Fibroblast of peridontal ligament (primary cell): ENCODE measurements at regions not wholly inside any gene's neighbourhood (a gene's known extent, or its start where the extent isn't known, plus 50 kb on each side); places are given as distances from the start of the nearest gene placed in this dataset.

Experiments
- DNase-seq: peaks from one replicate; pipeline ENCODE4 v3.0.0-alpha.2; 2010; ENCODE audit errors: extremely low read depth

DNA sequence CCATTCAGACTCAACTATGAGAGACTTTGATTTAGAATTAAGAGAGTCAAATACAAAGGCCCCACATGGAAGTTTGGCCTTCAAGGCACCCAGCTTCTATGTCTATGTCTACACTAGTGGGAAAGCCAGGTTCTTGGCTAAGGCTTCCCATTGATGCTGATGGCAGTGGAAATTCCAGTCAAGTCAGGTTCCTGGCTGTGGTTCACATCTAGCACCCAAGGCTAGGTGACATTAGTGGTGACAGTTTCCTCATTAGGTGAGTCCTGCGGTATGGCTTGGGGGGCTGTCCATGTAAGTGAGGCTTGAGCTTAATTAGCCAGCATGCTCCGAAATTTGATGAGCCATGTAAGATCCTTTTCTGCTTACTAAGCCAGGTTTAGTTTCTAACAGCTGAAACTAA is 460.9 kb downstream of the RMST start:
- no peak for DNase-seq

DNA sequence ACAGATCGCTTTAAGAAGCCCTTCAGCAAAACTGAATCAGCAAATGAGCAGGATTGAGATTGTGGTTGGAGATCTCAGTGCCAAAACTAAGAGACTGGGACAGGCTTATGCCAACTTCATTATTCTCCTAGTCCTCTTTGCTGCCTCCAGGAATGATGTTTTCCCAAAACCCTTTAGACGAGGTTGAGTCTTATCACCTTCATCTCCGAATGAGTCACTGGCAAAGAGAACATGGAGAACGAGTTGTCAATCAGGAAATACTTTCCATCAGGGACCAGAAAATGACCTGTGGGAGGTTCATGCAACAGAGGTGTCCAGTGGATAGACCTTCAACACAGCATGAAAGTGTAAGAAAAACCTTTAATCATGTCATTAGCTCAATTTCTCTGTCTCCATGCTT is 461.5 kb downstream of the RMST start:
- no peak for DNase-seq

DNA sequence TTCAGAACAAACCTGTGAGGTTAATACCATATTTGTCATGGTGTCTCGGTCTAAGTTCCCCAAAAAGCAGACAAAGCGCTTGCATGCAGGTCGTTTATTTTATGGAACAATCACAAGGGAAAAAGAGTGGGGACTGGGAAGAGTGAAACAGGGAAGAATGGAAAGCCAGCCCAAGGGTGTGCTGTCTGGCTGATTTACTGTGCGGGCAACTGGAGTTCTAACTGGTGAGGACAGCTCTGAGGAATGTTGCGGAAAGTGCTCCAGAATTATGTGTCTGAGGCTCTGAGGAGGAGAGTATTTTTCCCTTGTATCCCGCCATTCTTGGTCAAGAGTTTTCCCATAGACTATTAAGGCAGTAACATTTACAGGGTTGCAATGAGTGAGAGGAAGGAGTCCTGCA is 465.4 kb downstream of the RMST start:
- DNase-seq = no peak

DNA sequence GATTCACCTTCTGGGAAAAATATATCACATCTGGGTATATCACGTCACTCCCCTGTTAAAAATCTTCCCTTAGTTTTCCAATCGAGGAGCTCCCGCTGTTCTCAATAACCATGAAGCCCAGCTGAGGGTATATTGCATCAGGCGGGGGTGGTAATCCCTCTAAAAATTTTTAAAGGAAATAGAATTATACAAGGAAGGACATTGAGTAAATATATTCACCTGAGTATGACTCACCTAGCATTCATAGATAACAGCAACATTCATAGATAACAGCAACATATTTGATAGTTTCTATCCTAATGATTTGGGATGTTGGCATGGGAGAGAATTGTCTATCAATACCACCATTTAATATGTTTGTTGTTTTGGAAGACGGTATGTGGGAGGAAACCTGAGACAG is 473.6 kb downstream of the RMST start:
- no peak for DNase-seq

DNA sequence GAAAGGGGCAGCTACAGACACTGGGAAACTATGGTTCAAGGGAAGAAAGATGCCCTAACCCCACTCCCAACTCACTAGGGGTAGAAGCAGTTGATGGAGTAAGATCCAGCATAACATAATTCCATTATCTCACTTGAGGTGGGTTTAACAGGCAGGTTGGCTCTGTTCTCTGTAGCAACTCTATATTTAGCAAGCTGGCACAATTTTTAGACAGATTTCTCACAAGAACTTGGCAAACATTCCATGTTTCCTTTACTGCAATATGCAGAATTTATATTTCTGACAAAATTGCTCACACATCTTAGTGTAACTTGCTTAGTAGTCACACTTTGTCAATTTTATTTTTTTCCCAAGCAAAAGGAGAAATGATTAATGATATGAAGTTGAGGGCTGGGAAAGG is 475.4 kb downstream of the RMST start:
- no peak for DNase-seq

DNA sequence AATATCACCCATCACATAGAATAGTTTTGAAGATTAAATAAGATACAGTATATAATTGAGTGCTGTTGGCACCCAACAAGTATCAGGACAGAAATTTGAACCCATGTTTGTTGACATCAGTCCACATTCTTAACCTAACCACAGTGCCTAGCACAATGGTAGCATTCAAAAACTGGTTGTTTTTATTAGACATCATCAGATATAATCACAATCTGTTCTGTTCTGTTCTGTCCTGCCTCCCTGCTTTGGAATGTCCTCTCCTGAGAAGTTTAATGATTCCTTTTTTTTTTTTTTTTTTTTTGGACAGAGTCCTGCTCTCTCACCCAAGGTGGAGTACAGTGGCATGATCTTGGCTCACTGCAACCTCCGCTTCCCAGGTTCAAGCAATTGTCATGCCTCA is 476.6 kb downstream of the RMST start:
- DNase-seq = no peak

DNA sequence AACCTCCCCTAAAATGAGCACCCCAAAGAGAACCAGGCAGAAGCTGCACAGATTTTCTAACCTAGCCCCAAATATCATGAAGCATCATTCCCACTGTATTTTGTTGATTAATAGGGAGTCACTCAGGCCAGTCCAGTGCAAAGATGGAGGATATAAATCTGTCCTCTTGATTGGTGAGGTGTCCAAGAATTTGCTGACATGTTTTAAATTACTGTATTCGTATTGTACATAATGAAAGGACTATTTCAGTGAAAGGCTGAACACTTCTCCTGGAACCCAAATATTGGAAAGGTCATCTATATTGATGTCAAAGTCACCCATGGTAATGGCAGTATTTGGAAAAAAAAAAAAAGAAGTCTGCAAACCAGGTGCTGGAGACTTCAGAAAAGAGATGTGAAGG is 477.5 kb downstream of the RMST start:
- no peak for DNase-seq

DNA sequence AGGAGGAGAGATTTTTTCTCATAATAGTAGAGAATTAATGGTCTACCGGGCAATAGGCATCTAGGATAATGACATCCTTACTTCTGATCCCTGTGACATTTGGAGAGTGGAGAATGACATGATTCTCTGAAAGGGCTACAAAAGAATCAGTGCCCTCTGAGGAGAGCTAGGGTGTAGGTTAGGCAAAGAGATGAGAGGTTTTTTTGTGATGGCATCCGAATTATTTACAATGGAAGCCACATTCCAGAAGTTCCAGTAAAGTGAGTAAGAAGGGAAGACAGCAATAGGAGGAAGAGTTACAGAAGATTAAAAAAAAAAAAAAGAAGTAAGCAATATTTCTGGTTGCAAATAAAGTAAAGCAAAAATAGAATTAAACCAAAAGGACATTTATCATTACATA is 478.0 kb downstream of the RMST start:
- no peak for DNase-seq

DNA sequence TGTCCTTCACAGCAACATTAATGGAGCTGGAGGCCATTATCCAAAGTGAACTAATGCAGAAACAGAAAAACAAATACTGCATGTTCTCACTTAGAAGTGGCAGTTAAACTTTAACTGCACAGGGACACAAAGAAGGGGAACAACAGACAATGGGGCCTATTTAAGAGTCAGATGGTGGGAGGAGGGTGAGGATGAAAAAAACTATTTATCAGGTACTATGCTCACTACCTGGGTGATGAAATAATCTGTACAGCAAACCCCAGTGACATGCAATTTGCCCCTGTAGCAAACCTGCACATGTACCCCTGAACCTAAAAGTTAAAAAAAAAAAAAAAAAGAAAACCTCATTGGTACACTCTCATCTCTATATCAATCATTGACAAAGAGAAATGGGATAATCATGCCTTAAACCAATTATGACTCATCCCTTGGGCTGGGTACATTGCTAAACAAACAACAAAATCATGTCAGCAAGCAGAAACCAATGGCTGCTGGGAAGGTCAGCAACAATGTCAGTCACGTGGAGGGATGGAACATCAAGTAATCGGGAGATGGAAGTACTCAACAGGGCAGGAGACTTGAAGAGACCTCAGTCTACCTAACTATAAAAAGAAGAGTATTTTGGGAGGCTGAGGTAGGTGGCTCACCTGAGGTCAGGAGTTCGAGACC is 479.2 kb downstream of the RMST start:
- no peak for DNase-seq

DNA sequence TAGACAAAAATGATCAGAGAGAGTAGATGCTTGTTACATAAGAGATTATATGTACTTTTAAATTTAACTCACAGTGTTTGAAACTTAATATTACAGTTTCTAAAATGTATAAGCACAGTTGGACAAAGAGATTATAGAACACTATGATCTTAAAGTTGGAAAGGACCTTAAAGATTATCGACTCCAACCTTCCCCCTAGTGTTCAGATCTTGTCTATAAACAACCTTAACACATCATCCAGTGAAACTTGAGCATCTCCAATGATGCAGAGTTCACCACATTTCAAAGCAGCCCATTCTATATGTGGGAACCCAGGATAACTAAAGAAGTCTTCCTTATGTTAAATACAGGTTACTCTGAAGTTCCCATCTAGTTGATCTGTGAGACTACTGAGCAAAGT is 480.8 kb downstream of the RMST start:
- no peak for DNase-seq

DNA sequence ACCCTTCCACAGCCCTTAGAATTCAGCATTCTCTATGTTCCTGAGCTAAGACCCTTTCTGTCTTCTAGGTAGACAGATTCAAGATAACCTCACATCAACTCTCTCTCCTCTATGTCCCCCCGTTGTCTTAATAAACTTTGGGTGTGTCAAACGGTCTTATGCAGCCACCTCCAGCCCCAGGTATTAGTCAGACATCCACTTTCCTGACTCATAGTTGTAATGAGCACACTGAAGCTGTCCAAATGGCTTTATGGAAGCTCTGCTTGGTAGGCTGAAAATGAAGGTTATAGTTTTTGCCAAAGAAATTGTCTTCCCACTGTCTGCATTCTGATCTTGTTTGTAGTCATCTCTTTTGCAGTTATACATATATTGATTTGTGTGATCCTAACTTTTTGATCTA is 482.0 kb downstream of the RMST start:
- no peak for DNase-seq

DNA sequence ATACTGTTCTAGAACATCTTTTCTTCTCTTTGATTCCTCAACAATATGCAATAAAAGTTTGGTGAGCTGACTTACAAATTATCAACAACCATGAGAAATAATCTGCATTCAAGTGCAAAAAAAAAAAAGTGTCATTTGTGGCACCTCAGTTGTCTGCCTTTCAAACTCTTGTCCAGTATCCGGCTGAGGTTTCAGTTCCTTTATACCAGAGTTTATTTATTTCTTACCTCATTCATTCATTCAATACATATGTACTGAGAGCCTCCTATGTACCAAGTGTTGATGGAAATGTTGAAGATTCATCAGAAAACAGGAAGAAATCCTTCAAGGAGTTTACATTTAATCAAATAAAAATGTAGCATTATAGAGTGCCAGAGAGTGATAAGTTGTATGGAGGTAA is 484.1 kb downstream of the RMST start:
- DNase-seq = no peak

DNA sequence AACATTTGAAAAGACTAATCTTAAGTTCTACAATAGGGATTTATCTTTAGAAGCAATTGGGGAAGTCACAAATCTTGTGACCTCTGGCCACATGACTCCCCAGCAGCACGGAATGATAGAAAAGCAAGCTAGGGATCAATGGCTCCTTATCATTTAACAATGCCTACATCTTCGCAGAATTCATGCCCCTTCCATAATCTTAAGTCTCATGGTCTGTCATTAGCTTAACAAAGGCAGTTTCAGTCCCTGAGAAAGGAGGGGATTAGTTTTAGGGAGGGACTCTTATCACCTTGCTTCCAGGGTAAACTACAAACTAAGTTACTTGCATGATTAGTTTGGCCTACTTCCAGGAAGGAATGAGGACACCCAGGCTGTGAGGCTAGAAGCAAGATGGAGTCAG is 486.0 kb downstream of the RMST start:
- no peak for DNase-seq

DNA sequence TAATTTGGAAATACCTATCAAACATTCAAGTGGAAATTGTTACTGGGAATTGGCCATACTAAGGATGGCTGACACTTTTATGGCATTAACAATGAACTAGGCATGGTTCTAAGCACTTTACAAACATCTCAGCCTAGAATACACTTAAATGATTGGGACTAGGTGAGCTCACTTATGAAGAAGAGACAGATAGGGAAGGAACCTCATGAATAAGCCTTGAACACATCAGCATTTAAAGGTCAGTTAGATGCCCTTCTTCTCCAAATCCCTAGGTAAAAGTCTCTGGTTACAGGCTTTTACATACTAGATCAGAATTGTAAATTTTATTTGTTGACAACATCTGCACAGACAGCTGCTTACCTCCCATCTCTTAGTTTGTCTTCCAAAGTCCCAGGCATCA is 488.6 kb downstream of the RMST start:
- no peak for DNase-seq

DNA sequence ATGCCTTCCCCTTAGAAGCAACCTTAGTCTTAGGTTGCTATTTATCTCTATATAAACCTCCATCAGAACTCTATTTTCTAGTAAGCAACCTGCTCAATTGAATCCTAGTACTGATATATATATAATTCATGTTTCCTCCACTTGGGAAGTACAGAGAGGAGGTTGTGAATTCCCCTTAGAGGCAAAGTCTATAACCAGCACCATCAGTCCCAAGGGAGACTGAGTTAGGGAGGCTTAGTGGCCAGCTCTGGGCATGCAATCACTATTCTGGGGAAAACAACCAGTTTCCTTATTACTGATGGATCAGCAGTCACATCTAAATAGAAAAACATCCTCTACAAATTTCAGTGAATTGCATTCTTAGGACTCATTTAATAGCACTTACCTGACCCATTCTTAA is 489.1 kb downstream of the RMST start:
- DNase-seq = no peak

DNA sequence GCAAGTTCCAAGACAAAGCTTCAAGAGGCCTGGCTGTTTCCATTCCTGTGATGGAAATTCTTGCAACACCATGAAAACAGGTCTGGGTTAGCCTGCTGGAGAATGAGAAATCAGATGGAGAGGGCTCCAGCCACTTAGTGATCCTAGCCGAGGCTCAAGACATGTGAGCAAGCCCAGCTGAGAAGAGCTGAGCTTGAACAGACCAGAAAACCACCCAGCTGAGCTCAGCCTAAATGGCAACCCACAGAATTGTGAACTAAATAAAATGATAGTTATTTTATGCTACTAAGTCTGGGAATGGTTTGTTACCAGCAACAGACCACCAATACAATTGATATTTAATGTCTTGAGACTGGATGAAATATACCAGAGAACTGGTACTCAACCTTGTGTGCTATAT is 494.5 kb downstream of the RMST start:
- DNase-seq = no peak

DNA sequence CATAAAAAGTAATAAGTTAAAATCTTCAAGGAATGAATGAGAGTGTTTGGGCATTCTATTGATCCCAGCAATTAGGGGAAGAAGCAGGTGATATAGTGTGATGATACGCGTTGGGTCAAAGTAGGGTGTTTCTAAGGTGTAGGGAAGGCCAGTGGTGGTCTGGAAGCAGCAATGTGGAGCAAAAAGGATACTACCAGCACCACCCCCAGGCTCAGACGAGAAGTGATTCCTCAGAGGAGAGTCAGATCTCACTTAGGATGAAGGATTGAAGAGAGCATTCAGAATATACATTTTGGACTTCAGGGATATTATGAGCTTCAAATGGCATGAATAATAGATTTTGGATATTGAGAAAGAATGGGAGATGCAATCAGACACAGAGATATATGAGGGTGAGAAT is 497.6 kb downstream of the RMST start:
- no peak for DNase-seq

DNA sequence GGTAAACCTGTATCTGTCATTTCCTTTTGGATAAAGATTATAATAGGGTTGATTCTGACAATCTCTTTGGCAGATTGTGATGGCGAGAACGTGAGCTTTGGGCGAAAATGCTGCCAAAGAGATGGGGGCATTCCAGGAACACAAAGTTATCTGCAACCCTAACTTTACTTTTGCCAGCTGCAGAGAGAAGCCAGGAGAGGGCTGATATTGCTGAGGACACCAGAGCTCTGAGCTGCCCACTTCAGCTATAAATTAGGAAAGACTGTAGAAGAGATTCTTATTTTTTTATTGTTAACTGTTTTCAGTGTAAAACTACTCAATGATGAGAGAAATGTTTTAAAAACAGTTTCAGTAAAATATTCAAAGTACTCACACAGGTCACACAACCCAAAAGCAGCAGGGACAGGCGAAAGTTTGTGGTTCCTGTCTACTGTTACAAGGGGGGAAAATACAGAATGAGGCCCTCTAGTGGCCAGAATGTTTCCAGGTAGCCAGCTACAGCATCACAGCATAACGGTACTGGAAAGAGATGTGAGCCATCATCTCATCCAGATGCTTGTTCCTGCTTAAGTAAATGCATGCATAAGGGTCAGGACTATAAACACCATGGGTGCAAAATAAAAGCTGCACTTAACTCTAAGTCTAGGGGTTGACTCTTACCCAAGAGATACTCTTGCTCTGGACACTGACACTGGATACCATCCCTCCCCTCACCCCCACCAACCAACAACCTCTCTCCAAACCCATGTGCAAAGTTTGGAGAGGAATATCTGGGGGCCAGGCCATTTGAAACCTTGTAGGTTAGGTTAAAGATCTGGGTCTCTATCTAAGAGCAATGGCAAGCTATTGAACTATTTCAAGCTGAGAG is 498.4 kb downstream of the RMST start:
- DNase-seq = no peak

DNA sequence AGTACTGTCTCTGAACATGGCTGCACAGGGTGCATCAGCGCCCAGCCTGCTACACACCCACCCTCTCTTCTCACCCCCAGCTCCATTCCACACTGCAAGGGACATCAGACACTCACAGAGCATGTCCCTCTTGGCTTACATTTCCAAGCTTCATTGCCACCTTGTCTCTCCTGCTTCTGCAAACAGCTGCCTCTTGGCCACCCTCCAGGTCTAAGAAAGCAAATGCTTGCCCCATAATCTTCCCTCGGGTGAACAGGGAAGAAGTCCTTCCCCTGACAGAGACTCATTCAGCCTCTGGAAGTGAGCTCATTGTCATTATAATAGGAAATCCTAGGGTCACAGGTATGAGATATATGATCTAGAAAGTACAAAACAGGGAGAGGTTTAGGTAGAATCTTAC is 505.2 kb downstream of the RMST start:
- DNase-seq = no peak

DNA sequence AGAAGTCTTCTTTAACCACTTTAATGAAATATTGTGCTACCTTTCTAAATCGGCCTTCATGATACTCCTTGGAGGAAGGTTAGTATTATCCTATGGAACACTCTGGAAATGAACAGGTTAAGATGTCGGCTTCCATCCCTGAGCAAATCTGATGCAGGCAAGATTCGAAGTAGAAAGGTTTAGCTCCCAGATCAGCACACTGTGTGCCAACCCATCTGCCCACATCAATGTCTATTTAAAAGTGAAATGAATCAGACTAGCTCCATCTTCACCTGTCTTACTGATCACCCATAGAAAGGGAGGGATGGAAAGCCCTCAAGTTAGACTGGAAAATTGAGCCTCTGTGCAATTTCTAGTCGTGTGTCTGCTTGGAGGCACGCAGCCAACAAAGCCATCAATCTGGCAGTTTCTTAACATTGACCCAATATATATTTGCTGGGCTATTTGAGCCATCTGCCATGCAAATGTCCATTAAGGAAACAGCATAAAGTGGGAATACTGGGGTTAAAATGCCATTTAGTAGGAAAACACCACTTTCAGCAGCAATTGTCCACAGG is 506.1 kb downstream of the RMST start:
- DNase-seq = no peak

DNA sequence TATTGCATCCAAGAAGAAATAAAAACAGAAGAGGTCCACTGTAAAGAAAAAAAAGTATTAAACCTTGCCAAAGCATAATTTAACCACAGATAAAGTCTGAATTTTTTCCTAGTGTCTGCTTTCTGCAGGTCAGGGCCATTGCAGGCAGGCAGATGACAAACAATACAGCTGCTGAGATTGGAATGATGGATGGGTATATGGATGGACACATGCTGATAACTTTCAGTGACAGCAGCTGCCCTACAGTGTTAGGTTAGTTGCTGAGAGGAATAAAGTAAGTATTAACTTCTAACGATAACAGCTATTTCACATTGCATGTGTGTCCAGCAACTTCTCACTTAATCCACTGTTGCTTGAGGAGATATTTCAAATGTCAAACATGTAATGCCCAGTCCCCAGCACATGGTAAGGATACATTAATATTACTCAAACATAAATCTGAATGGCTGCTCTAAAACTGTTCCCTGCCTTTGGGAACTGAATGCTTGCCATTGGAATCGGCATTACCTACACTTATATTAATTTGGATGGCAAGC is 515.3 kb downstream of the RMST start:
- DNase-seq = no peak

DNA sequence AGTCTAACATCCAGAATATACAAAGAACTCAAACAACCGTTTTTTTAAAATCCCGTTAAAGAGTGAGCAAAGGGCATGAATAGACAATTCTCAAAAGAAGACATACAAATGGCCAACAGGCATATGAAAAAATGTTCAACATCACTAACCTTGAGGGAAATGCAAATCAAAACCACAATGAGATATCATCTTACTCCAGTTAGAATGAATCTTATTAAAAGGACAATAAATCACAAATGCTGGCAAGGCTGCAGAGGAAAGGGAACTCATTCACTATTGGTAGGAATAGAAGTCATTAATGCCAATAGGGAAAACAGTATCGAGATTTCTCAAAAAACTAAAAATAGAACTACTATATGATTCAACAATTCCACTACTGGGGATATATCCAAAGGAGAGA is 520.1 kb downstream of the RMST start:
- no peak for DNase-seq

DNA sequence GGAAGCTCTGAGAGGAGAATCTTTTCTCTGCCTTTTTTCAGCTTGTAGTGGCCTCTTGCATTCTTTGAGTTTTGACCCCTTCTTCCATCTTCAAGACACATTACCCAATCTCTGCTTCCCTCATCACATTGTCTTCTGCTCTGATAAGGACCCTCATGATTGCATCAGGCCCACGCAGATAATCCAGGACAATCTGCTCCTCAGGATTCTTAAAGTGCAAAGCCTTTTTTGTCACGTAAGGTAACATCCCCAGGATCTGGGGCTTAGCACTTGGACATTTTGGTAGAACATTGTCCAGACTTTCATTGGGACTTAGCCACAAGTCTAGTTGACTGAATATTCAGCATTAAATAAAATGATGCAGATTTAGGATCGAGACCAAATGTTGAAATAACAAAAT is 521.2 kb downstream of the RMST start:
- no peak for DNase-seq
